GM10248 (cell line): ENCODE measurements at regions not wholly inside any gene's neighbourhood (a gene's known extent, or its start where the extent isn't known, plus 50 kb on each side); places are given as distances from the start of the nearest gene placed in this dataset.

Source experiments
- CTCF ChIA-PET: fragments of 300-600 bp; sonication (Branson Sonifier 250); formaldehyde crosslinking; extraction: SDS; loops from one replicate; lab custom pipeline; 2021; ENCODE audit warnings: antibody characterized with exemption; lab: Yijun Ruan, JAX
- POLR2A ChIA-PET: fragments of 350-650 bp; sonication (Branson Sonifier 250); formaldehyde crosslinking; extraction: SDS; loops from one replicate; lab custom pipeline; 2020; ENCODE audit warnings: antibody characterized with exemption; lab: Yijun Ruan, JAX
- DNase-seq: peaks from one replicate; pipeline ENCODE4 v3.0.0; 2012; ENCODE audit errors: extremely low spot score
- TF ChIP-seq, protein P1 (sequence below): IDR thresholded peaks from 2 replicates; pipeline ENCODE4 v1.5.1; 2012; ENCODE audit warnings: mild to moderate bottlenecking, low read depth; ENCODE audit errors: extremely low read depth, missing control alignments, control extremely low read depth

DNA sequence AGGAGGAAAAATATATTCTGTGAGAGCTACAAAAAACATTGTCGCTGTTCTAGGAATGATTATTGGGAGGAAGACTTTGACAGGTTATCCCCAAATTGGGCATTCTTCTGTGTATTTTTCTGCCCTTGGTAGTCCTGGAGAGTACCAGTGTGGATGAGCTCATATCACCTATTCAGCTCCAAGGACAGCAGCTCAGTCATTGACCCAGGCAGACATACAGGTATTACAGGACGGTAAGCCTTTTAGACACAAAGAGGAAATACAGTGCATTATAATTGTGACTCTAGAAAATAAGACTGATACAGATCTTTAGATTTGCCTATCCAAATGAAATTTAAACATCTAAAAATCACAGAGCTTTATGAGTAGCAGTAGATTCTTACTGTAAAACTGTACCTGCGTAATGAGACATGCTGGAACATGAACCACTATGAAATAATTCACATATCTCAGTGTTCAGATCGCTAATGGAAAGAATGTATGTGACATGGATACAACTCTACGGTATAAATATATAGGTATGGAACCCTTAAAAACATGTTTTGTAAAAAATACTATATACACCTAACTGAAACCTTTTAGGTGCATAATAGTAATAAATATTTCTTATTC, 56.0 kb downstream of the PLK2 start:
- DNase-seq, result no peak
- TF ChIP-seq, protein P1, sequence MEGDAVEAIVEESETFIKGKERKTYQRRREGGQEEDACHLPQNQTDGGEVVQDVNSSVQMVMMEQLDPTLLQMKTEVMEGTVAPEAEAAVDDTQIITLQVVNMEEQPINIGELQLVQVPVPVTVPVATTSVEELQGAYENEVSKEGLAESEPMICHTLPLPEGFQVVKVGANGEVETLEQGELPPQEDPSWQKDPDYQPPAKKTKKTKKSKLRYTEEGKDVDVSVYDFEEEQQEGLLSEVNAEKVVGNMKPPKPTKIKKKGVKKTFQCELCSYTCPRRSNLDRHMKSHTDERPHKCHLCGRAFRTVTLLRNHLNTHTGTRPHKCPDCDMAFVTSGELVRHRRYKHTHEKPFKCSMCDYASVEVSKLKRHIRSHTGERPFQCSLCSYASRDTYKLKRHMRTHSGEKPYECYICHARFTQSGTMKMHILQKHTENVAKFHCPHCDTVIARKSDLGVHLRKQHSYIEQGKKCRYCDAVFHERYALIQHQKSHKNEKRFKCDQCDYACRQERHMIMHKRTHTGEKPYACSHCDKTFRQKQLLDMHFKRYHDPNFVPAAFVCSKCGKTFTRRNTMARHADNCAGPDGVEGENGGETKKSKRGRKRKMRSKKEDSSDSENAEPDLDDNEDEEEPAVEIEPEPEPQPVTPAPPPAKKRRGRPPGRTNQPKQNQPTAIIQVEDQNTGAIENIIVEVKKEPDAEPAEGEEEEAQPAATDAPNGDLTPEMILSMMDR, result no peak
- POLR2A ChIA-PET, result no interaction called here
- CTCF ChIA-PET, result interaction anchor here (1.0 kb wide), 1 partner anchor 13 kb away, joined by 3 read pairs; no protein-coding TSS in a partner anchor

DNA sequence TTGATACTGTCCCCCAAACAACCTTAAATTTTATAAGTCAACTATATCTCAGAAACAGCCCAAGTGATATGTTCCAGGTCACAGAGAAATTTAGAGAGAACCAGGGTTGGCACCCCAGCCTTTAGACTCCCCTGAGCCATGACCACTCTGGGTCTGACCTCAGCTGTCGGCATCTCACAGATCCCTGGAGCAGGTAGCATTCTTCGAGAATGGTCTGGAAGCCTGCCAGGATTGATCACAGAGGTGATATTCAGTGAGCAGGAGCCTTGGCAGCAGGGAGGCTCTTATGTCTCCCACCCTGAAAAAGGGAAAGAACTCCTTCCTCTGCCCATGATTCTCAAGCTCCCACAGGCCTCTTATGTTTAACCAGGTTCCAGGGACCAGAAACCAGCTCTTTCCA, 58.2 kb downstream of the PLK2 start:
- CTCF ChIA-PET, result no interaction called here
- POLR2A ChIA-PET, result no interaction called here
- TF ChIP-seq, protein P1, result no peak
- DNase-seq, result no peak

DNA sequence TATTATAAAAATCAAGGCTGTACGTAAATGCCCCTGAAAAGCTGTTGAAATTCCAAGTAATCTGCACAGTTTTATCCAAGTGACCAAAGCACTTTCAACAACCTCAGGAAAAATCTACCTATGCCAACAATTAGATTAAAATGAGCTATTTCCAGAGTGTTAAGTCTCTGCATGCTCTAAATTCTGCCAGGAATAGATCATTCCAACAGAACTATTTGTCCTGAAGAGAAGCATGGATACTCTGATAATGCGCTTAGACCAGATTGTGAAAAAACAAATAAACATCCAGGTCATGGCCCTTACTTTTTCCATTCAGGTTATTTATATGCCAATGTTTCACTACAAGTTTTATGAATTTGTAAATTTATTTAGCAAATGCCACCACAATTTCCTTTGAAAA, 59.1 kb downstream of the PLK2 start:
- POLR2A ChIA-PET, result no interaction called here
- DNase-seq, result no peak
- TF ChIP-seq, protein P1, result no peak
- CTCF ChIA-PET, result no interaction called here

DNA sequence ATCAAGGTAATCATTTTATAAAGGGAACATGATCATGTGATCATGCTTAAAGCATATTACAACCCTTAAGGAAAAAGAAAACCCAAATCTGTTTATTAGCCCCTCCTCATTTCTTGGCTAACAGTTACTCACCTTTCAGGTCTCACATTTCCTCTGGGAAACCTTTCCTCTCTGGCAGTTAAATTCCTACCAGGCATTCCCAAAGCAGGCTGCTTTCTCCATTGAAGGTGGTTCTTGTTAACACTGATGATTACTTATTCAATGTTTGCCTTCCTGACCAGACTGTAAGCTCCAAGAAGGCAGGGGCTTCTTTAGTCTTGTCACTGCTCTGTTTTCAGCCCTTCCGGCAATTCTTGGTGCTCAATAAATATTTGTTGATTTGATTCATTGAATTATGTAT, 59.9 kb downstream of the PLK2 start:
- TF ChIP-seq, protein P1, result no peak
- POLR2A ChIA-PET, result no interaction called here
- CTCF ChIA-PET, result no interaction called here
- no peak for DNase-seq

DNA sequence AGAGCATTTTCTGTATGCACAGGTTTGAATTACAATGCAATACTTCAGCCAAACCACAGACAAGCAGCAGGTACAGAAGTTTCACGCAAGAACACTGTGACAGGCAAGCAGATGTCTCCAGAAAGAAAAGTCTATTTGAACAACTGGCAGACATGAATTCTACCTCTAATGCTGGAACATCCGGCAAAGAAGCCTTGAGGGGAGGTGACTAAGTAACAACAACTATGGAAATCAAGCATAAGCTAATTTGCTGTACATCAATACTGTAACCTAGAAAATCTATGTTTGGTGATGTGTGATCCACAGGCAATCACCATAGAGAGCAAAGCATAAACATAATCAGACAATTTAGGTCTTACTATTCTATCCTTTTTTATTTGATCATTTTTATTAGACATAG, 65.5 kb downstream of the PLK2 start:
- no peak for DNase-seq
- CTCF ChIA-PET, result no interaction called here
- POLR2A ChIA-PET, result no interaction called here
- TF ChIP-seq, protein P1, result no peak

DNA sequence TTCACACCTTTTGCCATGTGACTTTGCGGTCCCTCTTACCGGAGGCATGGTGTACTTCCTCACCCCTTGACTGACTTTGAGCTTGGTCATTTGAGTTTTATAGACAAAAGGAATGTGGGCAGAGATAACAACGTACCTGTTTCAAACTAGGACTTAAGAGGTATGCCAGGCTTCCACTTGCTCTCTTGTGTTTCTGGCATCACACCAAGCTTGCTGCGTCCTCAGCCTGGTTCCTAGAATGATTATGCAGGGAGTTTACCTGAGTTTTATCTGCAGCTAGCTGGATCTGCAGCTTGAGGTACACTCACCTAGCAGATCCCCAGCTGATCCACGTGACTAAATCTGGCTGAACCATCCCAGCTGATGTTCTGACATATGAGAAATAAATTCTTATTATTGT, 66.2 kb downstream of the PLK2 start:
- no peak for DNase-seq
- ChIA-PET POLR2A (no interaction called here), CTCF (interaction anchor here (1.3 kb wide), 1 partner anchor 15 kb away, joined by 4 read pairs; no protein-coding TSS in a partner anchor)
- TF ChIP-seq, protein P1, result no peak
